Vagina (tissue), 2 donors: ENCODE measurements at regions not wholly inside any gene's neighbourhood (a gene's known extent, or its start where the extent isn't known, plus 50 kb on each side); places are given as distances from the start of the nearest gene placed in this dataset.

ENCODE experiments used
- POLR2AphosphoS5 ChIP-seq, 2 donors: sonication (generic); formaldehyde crosslinking; IDR thresholded peaks; one replicate each; pipeline ENCODE4 v1.9.0; 2017; ENCODE audit warnings: antibody characterized with exemption in 2 of 2, mild to moderate bottlenecking in 2 of 2, low read depth in 1 of 2; ENCODE audit not compliant: insufficient read depth in 1 of 2
- TF ChIP-seq, protein P1 (sequence below), 3 experiments: fragments of 450-650 bp in 2 of 3; fragments of 200-600 bp in 1 of 3; sonication (generic) in 1 of 3; IDR thresholded peaks; one replicate each; pipeline ENCODE4 v1.5.1; 2017 to 2019; ENCODE audit warnings: antibody characterized with exemption in 3 of 3, mild to moderate bottlenecking in 2 of 3, moderate library complexity in 2 of 3

DNA sequence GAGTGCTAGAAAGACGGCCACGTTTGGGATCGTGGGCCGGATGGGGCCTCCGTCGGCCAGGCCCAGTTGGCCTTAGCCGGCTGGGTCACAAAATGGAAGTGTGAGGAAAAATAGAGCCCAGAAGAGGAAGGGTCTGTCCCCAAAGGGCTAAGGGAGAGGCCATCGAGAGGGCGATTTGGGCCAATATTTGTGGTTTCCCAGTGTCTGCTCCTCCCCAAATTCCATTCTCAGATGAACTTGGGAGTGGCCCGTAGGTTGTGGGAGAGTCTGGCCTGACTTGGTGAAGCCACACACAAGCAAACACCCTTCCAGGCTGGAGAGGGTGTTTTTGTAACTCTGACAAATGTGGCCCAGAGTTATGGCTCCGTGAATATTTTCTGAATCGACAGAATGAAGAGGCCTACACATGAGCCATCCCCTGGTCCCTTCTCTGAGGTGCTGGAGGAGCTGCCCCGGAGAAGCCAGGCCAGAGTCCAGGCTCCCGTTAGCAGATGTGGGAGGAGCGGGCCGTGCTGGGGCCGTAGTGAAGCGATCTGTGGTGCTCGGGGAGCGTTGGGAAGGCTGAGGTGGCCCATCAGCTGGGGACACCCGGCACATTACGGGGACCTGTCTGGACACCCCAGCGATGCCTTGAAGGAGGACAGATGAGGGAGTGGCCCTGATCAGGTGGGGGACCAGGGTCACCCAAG, 73.5 kb upstream of the PPARA start:
- TF ChIP-seq, protein P1, sequence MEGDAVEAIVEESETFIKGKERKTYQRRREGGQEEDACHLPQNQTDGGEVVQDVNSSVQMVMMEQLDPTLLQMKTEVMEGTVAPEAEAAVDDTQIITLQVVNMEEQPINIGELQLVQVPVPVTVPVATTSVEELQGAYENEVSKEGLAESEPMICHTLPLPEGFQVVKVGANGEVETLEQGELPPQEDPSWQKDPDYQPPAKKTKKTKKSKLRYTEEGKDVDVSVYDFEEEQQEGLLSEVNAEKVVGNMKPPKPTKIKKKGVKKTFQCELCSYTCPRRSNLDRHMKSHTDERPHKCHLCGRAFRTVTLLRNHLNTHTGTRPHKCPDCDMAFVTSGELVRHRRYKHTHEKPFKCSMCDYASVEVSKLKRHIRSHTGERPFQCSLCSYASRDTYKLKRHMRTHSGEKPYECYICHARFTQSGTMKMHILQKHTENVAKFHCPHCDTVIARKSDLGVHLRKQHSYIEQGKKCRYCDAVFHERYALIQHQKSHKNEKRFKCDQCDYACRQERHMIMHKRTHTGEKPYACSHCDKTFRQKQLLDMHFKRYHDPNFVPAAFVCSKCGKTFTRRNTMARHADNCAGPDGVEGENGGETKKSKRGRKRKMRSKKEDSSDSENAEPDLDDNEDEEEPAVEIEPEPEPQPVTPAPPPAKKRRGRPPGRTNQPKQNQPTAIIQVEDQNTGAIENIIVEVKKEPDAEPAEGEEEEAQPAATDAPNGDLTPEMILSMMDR (IDR thresholded peaks at IDR 0.05) = no peak
- TF ChIP-seq POLR2AphosphoS5 (IDR thresholded peaks at IDR 0.05; ENCODE audit: insufficient read depth in 1 of 2, low read depth in 1 of 2) = peak in 1 of 2 donors; percentile 74
